ENCODE measurements at regions not wholly inside any gene's neighbourhood (a gene's known extent, or its start where the extent isn't known, plus 50 kb on each side); places are given as distances from the start of the nearest gene placed in this dataset.

- no peak for DNase-seq
Measured at GRCh38 chr10:71159892-71160291, 52.5 kb upstream of the UNC5B start.

- no peak for DNase-seq
Measured at GRCh38 chr10:71161425-71161824, 50.9 kb upstream of the UNC5B start.
